NCI-H128 (cell line): ENCODE measurements at regions not wholly inside any gene's neighbourhood (a gene's known extent, or its start where the extent isn't known, plus 50 kb on each side); places are given as distances from the start of the nearest gene placed in this dataset.
"Not testable (repeated sequence)": the region's sequence is repeated elsewhere in the genome, so short reads cannot be mapped to it uniquely, and the experiment has no call there.

Experiments used
- DNase-seq: peaks from one replicate; lab custom pipeline; 2025; ENCODE audit not compliant: unreplicated experiment; lab: John Stamatoyannopoulos, UW

- no peak for DNase-seq
Observed at GRCh38 chr9:90169490-90169889, 473.1 kb downstream of the DIRAS2 start.

GRCh38 chr9:90173935-90174334 lies 468.7 kb downstream of the DIRAS2 start:
- not testable (repeated sequence) for DNase-seq

GRCh38 chr9:90174346-90174745 lies 468.3 kb downstream of the DIRAS2 start:
- DNase-seq: not testable (repeated sequence)

GRCh38 chr9:90175257-90175656 lies 467.4 kb downstream of the DIRAS2 start:
- no peak for DNase-seq

GRCh38 chr9:90175865-90176264 lies 466.8 kb downstream of the DIRAS2 start:
- no peak for DNase-seq

- peak; percentile 64 for DNase-seq
Observed at GRCh38 chr9:90176901-90177300, 465.7 kb downstream of the DIRAS2 start.

GRCh38 chr9:90180381-90180780 lies 462.2 kb downstream of the DIRAS2 start:
- no peak for DNase-seq

GRCh38 chr9:90188656-90189055 lies 454.0 kb downstream of the DIRAS2 start:
- no peak for DNase-seq

GRCh38 chr9:90189306-90189705 lies 453.3 kb downstream of the DIRAS2 start:
- no peak for DNase-seq

GRCh38 chr9:90192465-90192864 lies 450.2 kb downstream of the DIRAS2 start:
- DNase-seq: not testable (repeated sequence)

GRCh38 chr9:90198956-90199355 lies 443.7 kb downstream of the DIRAS2 start:
- DNase-seq: no peak

GRCh38 chr9:90201766-90202165 lies 440.9 kb downstream of the DIRAS2 start:
- no peak for DNase-seq

- no peak for DNase-seq
Observed at GRCh38 chr9:90204128-90204831, 438.3 kb downstream of the DIRAS2 start.

GRCh38 chr9:90213045-90213444 lies 429.6 kb downstream of the DIRAS2 start:
- not testable (repeated sequence) for DNase-seq

- no peak for DNase-seq
Observed at GRCh38 chr9:90219548-90220118, 423.0 kb downstream of the DIRAS2 start.

GRCh38 chr9:90221899-90222298 lies 420.7 kb downstream of the DIRAS2 start:
- DNase-seq: not testable (repeated sequence)

GRCh38 chr9:90226839-90227338 lies 415.7 kb downstream of the DIRAS2 start:
- DNase-seq: peak; percentile 51

GRCh38 chr9:90233081-90233480 lies 409.5 kb downstream of the DIRAS2 start:
- not testable (repeated sequence) for DNase-seq

GRCh38 chr9:90240541-90240940 lies 402.1 kb downstream of the DIRAS2 start:
- no peak for DNase-seq

GRCh38 chr9:90245661-90246060 lies 397.0 kb downstream of the DIRAS2 start:
- no peak for DNase-seq

- no peak for DNase-seq
Observed at GRCh38 chr9:90249094-90249493, 393.5 kb downstream of the DIRAS2 start.

- no peak for DNase-seq
Observed at GRCh38 chr9:90251316-90251715, 391.3 kb downstream of the DIRAS2 start.

GRCh38 chr9:90256345-90256744 lies 386.3 kb downstream of the DIRAS2 start:
- no peak for DNase-seq
